ENCODE measurements at regions not wholly inside any gene's neighbourhood (a gene's known extent, or its start where the extent isn't known, plus 50 kb on each side); places are given as distances from the start of the nearest gene placed in this dataset.

DNA sequence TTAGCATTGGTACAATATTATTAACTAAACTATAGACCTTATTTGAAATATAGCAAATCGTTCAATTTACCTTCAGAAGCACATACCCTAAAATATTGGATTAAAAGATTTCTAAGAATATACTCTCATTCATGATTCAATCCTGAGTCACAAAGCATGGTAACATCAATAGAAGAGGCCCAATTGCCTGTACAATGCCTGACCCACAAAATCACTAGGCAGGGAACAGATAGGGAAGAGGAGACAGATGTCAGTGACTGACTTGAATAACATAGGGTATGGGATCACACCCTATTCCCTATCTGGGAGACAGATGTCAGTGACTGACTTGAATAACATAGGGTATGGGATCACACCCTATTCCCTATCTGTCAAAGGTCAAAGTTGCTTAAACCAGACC, 611.6 kb upstream of the VRK2 start:
- TF ChIP-seq, protein P1, sequence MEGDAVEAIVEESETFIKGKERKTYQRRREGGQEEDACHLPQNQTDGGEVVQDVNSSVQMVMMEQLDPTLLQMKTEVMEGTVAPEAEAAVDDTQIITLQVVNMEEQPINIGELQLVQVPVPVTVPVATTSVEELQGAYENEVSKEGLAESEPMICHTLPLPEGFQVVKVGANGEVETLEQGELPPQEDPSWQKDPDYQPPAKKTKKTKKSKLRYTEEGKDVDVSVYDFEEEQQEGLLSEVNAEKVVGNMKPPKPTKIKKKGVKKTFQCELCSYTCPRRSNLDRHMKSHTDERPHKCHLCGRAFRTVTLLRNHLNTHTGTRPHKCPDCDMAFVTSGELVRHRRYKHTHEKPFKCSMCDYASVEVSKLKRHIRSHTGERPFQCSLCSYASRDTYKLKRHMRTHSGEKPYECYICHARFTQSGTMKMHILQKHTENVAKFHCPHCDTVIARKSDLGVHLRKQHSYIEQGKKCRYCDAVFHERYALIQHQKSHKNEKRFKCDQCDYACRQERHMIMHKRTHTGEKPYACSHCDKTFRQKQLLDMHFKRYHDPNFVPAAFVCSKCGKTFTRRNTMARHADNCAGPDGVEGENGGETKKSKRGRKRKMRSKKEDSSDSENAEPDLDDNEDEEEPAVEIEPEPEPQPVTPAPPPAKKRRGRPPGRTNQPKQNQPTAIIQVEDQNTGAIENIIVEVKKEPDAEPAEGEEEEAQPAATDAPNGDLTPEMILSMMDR (IDR thresholded peaks at IDR 0.05), result no peak
- TF ChIP-seq POLR2A (IDR thresholded peaks at IDR 0.05), result no peak
